ENCODE measurements at regions not wholly inside any gene's neighbourhood (a gene's known extent, or its start where the extent isn't known, plus 50 kb on each side); places are given as distances from the start of the nearest gene placed in this dataset.

- intact Hi-C loops (cut with micrococcal nuclease) = no loop called here
- Histone ChIP-seq H3K27ac (ENCODE audit: low read depth, low read length) (no peak overlapping the region), H3K9me3 (ENCODE audit: control insufficient read depth in 1 of 2, low read length in 2 of 2) (no peaks in the 10 kb centered on the region), H3K27me3 (ENCODE audit: insufficient read depth, low read length) (no peaks in the 10 kb centered on the region), H3K4me1 (ENCODE audit: insufficient read depth, low read length) (no peaks in the 10 kb centered on the region), H3K4me3 (ENCODE audit: low read length in 2 of 2) (no peak overlapping the region), H3K36me3 (ENCODE audit: insufficient read depth, low read length) (no peaks in the 10 kb centered on the region)
- no peaks in the 10 kb centered on the region for H3K36me3 Mint-ChIP-seq
- H3K4me3 Mint-ChIP-seq = no peak overlapping the region
- DNase-seq = no peak
- H3K4me1 Mint-ChIP-seq = no peaks in the 10 kb centered on the region
- H3K9me3 Mint-ChIP-seq = peaks cover 0 to 3% (median 0%) of the 10 kb centered on the region in 8 donors
- H3K27me3 Mint-ChIP-seq = peaks cover 10 to 23% of the 10 kb centered on the region in 2 donors
- ChIA-PET POLR2A (ENCODE audit: partially characterized antibody) (no interaction called here), CTCF (ENCODE audit: partially characterized antibody) (interaction anchor here (0.6 kb wide), 1 partner anchor 142 kb away, joined by 3 read pairs; no protein-coding TSS in a partner anchor)
- no peak overlapping the region for H3K27ac Mint-ChIP-seq
Observed at GRCh38 chr18:22829781-22830180, 103.3 kb upstream of the RBBP8 start.

DNA sequence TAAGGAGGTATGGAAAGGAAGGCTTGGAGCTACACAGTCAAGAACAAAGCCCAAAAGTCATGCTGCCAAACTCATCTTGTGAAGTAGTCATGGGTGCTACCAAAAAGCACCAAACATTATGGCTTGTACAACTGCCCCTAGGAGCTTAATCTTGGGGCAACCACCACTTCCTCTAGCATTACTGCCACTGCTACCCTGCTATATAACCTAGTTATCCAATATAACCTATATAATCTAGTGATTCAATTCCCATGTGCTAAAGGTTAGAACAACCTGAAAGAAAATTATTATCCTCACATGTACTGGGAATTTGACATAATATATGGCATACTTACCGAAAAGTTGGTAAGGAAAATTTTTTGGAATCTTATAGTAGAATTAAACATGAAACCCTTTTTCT lies 102.6 kb upstream of the RBBP8 start:
- Mint-ChIP-seq H3K4me1 (no peaks in the 10 kb centered on the region), H3K27me3 (peaks cover 9 to 23% of the 10 kb centered on the region in 2 donors), H3K4me3 (no peak overlapping the region), H3K36me3 (no peaks in the 10 kb centered on the region), H3K27ac (no peak overlapping the region), H3K9me3 (peaks cover 0 to 3% (median 0%) of the 10 kb centered on the region in 8 donors)
- Histone ChIP-seq H3K9me3 (ENCODE audit: control insufficient read depth in 1 of 2, low read length in 2 of 2) (no peaks in the 10 kb centered on the region), H3K4me1 (ENCODE audit: insufficient read depth, low read length) (no peaks in the 10 kb centered on the region), H3K4me3 (ENCODE audit: low read length in 2 of 2) (no peak overlapping the region), H3K36me3 (ENCODE audit: insufficient read depth, low read length) (no peaks in the 10 kb centered on the region), H3K27me3 (ENCODE audit: insufficient read depth, low read length) (no peaks in the 10 kb centered on the region), H3K27ac (ENCODE audit: low read depth, low read length) (no peak overlapping the region)
- CTCF ChIA-PET (ENCODE audit: partially characterized antibody) = interaction anchor here (0.6 kb wide), 1 partner anchor 141 kb away, joined by 3 read pairs; no protein-coding TSS in a partner anchor
- intact Hi-C loops (cut with micrococcal nuclease) = no loop called here
- POLR2A ChIA-PET (ENCODE audit: partially characterized antibody) = no interaction called here
- no peak for DNase-seq

GRCh38 chr18:22831441-22831904 lies 101.7 kb upstream of the RBBP8 start:
- Mint-ChIP-seq H3K27me3 (peaks cover 9 to 25% of the 10 kb centered on the region in 2 donors), H3K4me1 (no peaks in the 10 kb centered on the region), H3K27ac (no peak overlapping the region), H3K9me3 (peaks cover 0 to 3% (median 0%) of the 10 kb centered on the region in 8 donors), H3K4me3 (no peak overlapping the region), H3K36me3 (no peaks in the 10 kb centered on the region)
- H3K27ac ChIP-seq (ENCODE audit: low read depth, low read length) = no peak overlapping the region
- peaks cover 5% of the 10 kb centered on the region for H3K27me3 ChIP-seq (ENCODE audit: insufficient read depth, low read length)
- H3K4me3 ChIP-seq (ENCODE audit: low read length in 2 of 2) = no peak overlapping the region
- H3K4me1 ChIP-seq (ENCODE audit: insufficient read depth, low read length) = no peaks in the 10 kb centered on the region
- ChIA-PET POLR2A (ENCODE audit: partially characterized antibody) (no interaction called here), CTCF (ENCODE audit: partially characterized antibody) (no interaction called here)
- no peaks in the 10 kb centered on the region for H3K9me3 ChIP-seq (ENCODE audit: control insufficient read depth in 1 of 2, low read length in 2 of 2)
- no peaks in the 10 kb centered on the region for H3K36me3 ChIP-seq (ENCODE audit: insufficient read depth, low read length)
- DNase-seq = no peak
- intact Hi-C loops (cut with micrococcal nuclease) = no loop called here

DNA sequence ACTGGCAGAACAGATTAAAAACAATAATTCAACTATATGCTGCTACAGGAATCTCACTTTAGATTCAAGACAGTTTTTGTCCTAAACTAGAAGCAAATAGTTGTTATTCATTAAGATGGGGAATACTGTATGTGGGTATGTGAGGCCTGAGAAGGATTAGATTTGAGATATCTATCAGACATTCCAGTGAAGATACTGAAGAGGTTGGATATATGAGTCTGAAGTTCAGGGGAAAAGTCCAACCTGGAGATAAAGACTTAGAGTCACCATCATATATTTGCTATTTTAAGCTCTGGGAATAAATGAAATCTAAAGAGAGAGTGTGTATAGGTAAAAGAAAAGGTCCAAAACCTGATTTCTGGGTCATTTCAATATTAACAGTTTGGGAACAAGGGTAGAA lies 96.2 kb upstream of the RBBP8 start:
- Histone ChIP-seq H3K4me3 (ENCODE audit: low read length in 2 of 2) (no peak overlapping the region), H3K27me3 (ENCODE audit: insufficient read depth, low read length) (peaks cover 5% of the 10 kb centered on the region), H3K9me3 (ENCODE audit: control insufficient read depth in 1 of 2, low read length in 2 of 2) (no peaks in the 10 kb centered on the region), H3K4me1 (ENCODE audit: insufficient read depth, low read length) (peaks cover 12% of the 10 kb centered on the region), H3K36me3 (ENCODE audit: insufficient read depth, low read length) (no peaks in the 10 kb centered on the region), H3K27ac (ENCODE audit: low read depth, low read length) (no peak overlapping the region)
- Mint-ChIP-seq H3K27me3 (peaks cover 4 to 12% of the 10 kb centered on the region in 2 donors), H3K4me3 (no peak overlapping the region), H3K4me1 (no peaks in the 10 kb centered on the region), H3K36me3 (no peaks in the 10 kb centered on the region), H3K27ac (no peak overlapping the region), H3K9me3 (peaks cover 0 to 4% (median 0%) of the 10 kb centered on the region in 8 donors)
- intact Hi-C loops (cut with micrococcal nuclease) = no loop called here
- no peak for DNase-seq
- POLR2A ChIA-PET (ENCODE audit: partially characterized antibody) = no interaction called here
- CTCF ChIA-PET (ENCODE audit: partially characterized antibody) = no interaction called here

GRCh38 chr18:22838221-22838620 lies 94.9 kb upstream of the RBBP8 start:
- Histone ChIP-seq H3K27ac (ENCODE audit: low read depth, low read length) (no peak overlapping the region), H3K4me1 (ENCODE audit: insufficient read depth, low read length) (peaks cover 12% of the 10 kb centered on the region), H3K36me3 (ENCODE audit: insufficient read depth, low read length) (no peaks in the 10 kb centered on the region), H3K27me3 (ENCODE audit: insufficient read depth, low read length) (peaks cover 5% of the 10 kb centered on the region), H3K9me3 (ENCODE audit: control insufficient read depth in 1 of 2, low read length in 2 of 2) (no peaks in the 10 kb centered on the region), H3K4me3 (ENCODE audit: low read length in 2 of 2) (no peak overlapping the region)
- no peaks in the 10 kb centered on the region for H3K4me1 Mint-ChIP-seq
- H3K27me3 Mint-ChIP-seq = peaks cover 4 to 6% of the 10 kb centered on the region in 2 donors
- CTCF ChIA-PET (ENCODE audit: partially characterized antibody) = no interaction called here
- POLR2A ChIA-PET (ENCODE audit: partially characterized antibody) = no interaction called here
- H3K27ac Mint-ChIP-seq = no peak overlapping the region
- intact Hi-C loops (cut with micrococcal nuclease) = no loop called here
- H3K36me3 Mint-ChIP-seq = no peaks in the 10 kb centered on the region
- H3K9me3 Mint-ChIP-seq = peaks cover 0 to 4% (median 0%) of the 10 kb centered on the region in 8 donors
- DNase-seq = no peak
- no peak overlapping the region for H3K4me3 Mint-ChIP-seq

DNA sequence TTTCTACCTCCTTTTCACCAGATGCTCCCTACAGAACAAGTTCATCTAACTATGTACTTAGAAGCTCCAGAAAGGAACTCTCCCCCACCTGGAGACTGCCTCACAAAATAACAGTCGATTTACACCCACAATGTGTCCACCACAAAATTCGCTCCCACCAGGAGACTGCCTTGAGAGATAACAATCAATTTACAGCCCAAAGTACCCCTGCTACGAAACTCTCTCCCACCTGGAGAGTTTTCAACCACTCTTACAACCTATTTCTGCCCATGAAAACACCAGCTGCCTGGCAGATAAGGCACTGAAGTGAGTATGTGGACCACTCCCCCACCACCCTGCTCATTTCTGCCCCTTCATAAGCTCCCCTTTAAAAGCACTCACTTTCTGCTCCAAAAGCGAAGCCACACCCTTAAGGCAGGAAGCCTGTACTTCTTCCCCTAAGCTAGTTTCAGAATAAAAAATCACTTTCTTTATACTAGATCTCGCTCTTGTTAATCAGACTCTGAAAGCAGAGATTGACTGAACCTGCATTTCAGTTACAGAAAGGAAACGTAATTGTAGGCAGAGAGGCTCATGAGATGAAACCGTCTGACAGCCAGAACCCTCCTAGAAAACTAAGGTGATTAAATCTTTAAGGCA lies 94.4 kb upstream of the RBBP8 start:
- Mint-ChIP-seq H3K27me3 (peaks cover 3 to 4% of the 10 kb centered on the region in 2 donors), H3K4me1 (no peaks in the 10 kb centered on the region), H3K9me3 (peaks cover 0 to 4% (median 0%) of the 10 kb centered on the region in 8 donors), H3K36me3 (no peaks in the 10 kb centered on the region), H3K4me3 (no peak overlapping the region), H3K27ac (no peak overlapping the region)
- H3K4me1 ChIP-seq (ENCODE audit: insufficient read depth, low read length) = peaks cover 12% of the 10 kb centered on the region
- H3K36me3 ChIP-seq (ENCODE audit: insufficient read depth, low read length) = no peaks in the 10 kb centered on the region
- intact Hi-C loops (cut with micrococcal nuclease) = no loop called here
- H3K27me3 ChIP-seq (ENCODE audit: insufficient read depth, low read length) = peaks cover 5% of the 10 kb centered on the region
- CTCF ChIA-PET (ENCODE audit: partially characterized antibody) = interaction anchor here (0.8 kb wide), 1 partner anchor 9 kb away, joined by 4 read pairs; no protein-coding TSS in a partner anchor
- DNase-seq = no peak
- POLR2A ChIA-PET (ENCODE audit: partially characterized antibody) = no interaction called here
- no peak overlapping the region for H3K27ac ChIP-seq (ENCODE audit: low read depth, low read length)
- H3K9me3 ChIP-seq (ENCODE audit: control insufficient read depth in 1 of 2, low read length in 2 of 2) = no peaks in the 10 kb centered on the region
- no peak overlapping the region for H3K4me3 ChIP-seq (ENCODE audit: low read length in 2 of 2)

DNA sequence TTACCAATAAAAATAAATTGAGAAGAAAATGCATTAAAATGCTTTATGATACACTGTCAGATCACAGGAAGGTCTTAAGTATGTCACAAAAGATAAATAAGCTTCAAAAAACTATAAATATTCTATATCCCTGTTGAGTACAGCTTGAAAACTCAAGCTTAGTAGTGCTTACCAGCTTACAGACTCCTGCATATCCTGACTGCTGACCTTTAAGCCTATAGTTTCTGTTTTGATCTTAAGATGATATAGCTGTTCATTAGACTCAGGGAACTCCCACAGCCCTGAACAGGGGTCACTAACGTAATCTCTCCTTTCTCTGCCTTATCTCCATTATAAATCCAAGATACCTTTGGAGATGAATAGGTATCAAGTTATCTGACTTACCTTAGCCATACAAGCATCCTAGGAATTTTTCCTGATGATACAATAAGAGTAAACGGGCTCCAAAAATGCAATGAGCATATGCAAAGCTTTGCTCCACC lies 93.7 kb upstream of the RBBP8 start:
- Histone ChIP-seq H3K36me3 (ENCODE audit: insufficient read depth, low read length) (no peaks in the 10 kb centered on the region), H3K4me3 (ENCODE audit: low read length in 2 of 2) (no peak overlapping the region), H3K4me1 (ENCODE audit: insufficient read depth, low read length) (peaks cover 12% of the 10 kb centered on the region), H3K27me3 (ENCODE audit: insufficient read depth, low read length) (peaks cover 5% of the 10 kb centered on the region), H3K27ac (ENCODE audit: low read depth, low read length) (no peak overlapping the region), H3K9me3 (ENCODE audit: control insufficient read depth in 1 of 2, low read length in 2 of 2) (no peaks in the 10 kb centered on the region)
- DNase-seq = no peak
- Mint-ChIP-seq H3K27me3 (peaks cover 1 to 3% of the 10 kb centered on the region in 2 donors), H3K27ac (no peak overlapping the region), H3K9me3 (peaks cover 0 to 4% (median 0%) of the 10 kb centered on the region in 8 donors), H3K4me3 (no peak overlapping the region), H3K36me3 (no peaks in the 10 kb centered on the region), H3K4me1 (no peaks in the 10 kb centered on the region)
- intact Hi-C loops (cut with micrococcal nuclease) = no loop called here
- POLR2A ChIA-PET (ENCODE audit: partially characterized antibody) = no interaction called here
- CTCF ChIA-PET (ENCODE audit: partially characterized antibody) = interaction anchor here (0.8 kb wide), 1 partner anchor 8 kb away, joined by 4 read pairs; no protein-coding TSS in a partner anchor

Data from CD4-positive, alpha-beta memory T cell (primary cell).